ENCODE measurements at regions not wholly inside any gene's neighbourhood (a gene's known extent, or its start where the extent isn't known, plus 50 kb on each side); places are given as distances from the start of the nearest gene placed in this dataset.
A peak's percentile ranks its signal among the peaks of the same experiment; 100 is the strongest.

DNA sequence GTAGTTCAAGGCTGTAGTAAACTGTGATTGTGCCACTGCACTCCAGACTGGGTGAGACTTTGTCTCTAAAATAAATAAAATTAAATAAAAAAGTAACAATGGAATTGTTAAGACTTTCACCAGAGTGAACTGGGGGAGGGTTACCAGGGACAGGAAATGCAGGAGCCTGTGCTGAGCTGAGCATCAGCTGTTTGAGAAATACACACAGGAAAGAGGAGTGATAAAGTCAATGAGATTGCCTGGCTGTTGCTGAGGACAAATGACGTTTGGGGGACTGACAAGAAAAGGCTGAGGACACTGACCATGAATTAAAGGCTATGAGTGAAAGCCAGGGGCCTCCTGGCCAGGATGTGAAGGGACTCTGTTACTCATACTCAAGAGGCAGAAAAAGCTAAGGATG is 226.3 kb downstream of the SETD4 start:
- H3K4me1 Mint-ChIP-seq = peaks cover 3 to 4% of the 10 kb centered on the region in 2 donors

DNA sequence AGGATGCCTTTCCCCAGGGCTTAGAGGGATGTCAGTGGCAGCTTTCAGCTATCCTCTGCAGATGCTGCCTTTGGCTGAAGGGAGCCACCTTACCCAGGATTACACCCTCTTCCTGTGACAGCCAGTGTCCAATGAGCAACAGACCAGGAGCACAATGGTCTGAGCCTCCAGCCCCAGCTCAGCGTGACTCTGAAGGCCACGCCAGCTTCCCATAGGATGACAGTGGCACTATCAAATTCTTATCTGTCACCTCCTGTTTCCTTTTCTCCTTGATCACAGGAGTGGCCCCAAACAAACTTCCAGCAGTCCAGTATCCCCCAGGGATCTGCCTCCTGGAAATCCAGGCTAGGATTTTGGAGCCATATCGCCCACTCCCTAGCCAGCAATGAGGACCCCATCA is 226.9 kb downstream of the SETD4 start:
- Mint-ChIP-seq H3K27ac (no peak overlapping the region), H3K4me1 (peaks cover 3 to 6% of the 10 kb centered on the region in 2 donors), H3K4me3 (no peak overlapping the region), H3K36me3 (no peaks in the 10 kb centered on the region), H3K27me3 (peaks cover 21 to 29% of the 10 kb centered on the region in 2 donors), H3K9me3 (no peaks in the 10 kb centered on the region)
- DNase-seq (no peak), ATAC-seq (replicated peaks) (no peak)

More for the DNA sequence above, 226.3 kb downstream of the SETD4 start:
- H3K36me3 Mint-ChIP-seq = no peaks in the 10 kb centered on the region
- H3K27me3 Mint-ChIP-seq = peaks cover 15 to 23% of the 10 kb centered on the region in 2 donors
- H3K4me3 Mint-ChIP-seq = no peak overlapping the region
- no peaks in the 10 kb centered on the region for H3K9me3 Mint-ChIP-seq
- DNase-seq = no peak
- H3K27ac Mint-ChIP-seq = no peak overlapping the region
- no peak for ATAC-seq (replicated peaks)

DNA sequence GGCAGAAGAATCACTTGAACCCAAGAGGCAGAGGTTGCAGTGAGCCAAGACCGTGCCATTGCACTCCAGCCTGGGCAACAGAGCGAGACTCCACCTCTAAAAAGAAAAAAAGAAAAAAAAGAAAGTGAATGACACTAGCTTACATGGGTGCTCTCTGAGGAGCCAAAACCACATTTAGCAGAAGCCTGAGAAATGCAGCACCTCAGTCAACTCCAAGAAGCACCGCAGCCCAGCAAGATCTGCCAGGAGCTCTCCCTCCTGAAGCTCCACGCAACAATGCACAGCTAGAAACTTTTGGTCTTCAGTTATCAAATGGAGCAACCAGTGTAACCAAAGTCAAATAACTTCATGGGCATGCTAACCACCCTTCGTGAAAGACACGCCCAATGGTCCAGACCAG is 229.1 kb downstream of the SETD4 start:
- DNase-seq (no peak), ATAC-seq (replicated peaks) (no peak)
- Mint-ChIP-seq H3K27me3 (peaks cover 23 to 37% of the 10 kb centered on the region in 2 donors), H3K4me3 (no peak overlapping the region), H3K36me3 (no peaks in the 10 kb centered on the region), H3K27ac (no peak overlapping the region), H3K9me3 (no peaks in the 10 kb centered on the region), H3K4me1 (peaks cover 3 to 6% of the 10 kb centered on the region in 2 donors)

DNA sequence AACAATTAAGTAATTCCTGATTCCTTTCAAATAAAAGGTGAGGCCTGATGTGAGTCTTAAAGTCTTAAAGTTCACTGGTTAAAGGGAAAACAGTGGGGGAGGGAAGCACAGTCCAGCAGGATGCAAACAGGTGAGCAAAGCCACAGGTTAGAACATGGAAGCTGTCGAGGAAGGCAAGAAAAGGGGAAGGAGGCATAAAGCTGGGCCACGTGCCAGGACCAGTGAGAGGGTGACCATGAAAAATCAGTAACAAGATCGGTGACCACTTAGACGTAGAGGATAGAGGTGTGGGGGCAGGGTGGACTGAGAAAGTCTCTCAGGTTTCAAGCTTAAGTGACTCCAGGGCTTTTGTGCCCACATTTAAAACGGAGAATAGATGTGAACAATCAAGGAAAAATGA is 231.3 kb downstream of the SETD4 start:
- peak; percentile 39 to 47 for ATAC-seq (replicated peaks)
- peaks cover 3 to 6% of the 10 kb centered on the region in 2 donors for H3K4me1 Mint-ChIP-seq
- H3K9me3 Mint-ChIP-seq = no peaks in the 10 kb centered on the region
- no peaks in the 10 kb centered on the region for H3K36me3 Mint-ChIP-seq
- peaks cover 23 to 40% of the 10 kb centered on the region in 2 donors for H3K27me3 Mint-ChIP-seq
- no peak overlapping the region for H3K27ac Mint-ChIP-seq
- DNase-seq = no peak
- H3K4me3 Mint-ChIP-seq = no peak overlapping the region

DNA sequence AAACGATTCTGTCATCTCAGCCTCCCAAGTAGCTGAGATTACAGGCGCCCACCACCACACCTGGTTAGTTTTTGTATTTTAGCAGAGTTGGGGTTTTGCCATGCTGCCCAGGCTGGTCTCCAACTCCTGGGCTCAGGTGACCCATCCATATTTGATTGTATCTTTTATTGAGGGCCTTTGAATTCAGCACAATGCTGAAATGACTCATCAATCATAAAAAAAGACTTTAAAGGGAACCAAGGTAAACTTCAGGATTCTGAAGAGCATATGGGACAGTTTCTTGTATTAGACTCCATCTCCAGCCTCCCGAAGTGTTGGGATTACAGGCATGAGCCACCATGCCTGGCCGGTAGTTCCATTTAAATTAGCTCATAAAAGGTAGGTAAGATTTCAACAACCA is 232.2 kb downstream of the SETD4 start:
- Mint-ChIP-seq H3K4me1 (peaks cover 3 to 6% of the 10 kb centered on the region in 2 donors), H3K9me3 (peaks cover 0 to 2% of the 10 kb centered on the region in 2 donors), H3K27me3 (peaks cover 33 to 49% of the 10 kb centered on the region in 2 donors), H3K27ac (no peak overlapping the region), H3K36me3 (no peaks in the 10 kb centered on the region), H3K4me3 (no peak overlapping the region)
- DNase-seq (no peak), ATAC-seq (replicated peaks) (no peak)

DNA sequence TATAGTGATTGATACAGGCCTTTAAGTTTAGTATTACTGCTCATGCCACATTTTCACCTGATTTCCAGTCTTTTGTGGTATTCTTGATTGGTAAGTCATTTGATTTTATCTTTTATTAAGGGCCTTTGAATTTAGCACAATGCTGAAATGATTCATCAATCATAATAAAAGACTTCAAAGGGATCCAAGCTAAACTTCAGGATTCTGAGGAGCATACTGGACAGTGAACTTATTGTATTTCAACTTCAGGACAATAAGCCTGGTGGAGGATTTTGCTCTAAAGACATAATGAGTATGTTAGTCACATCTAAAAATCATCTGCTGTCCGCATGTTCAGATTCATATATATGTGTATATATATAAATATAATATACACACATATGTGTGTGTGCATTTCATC is 233.3 kb downstream of the SETD4 start:
- DNase-seq (no peak), ATAC-seq (replicated peaks) (no peak)
- no peak overlapping the region for H3K27ac Mint-ChIP-seq
- H3K4me1 Mint-ChIP-seq = peaks cover 3 to 6% of the 10 kb centered on the region in 2 donors
- H3K27me3 Mint-ChIP-seq = peaks cover 33 to 49% of the 10 kb centered on the region in 2 donors
- H3K36me3 Mint-ChIP-seq = no peaks in the 10 kb centered on the region
- peaks cover 0 to 2% of the 10 kb centered on the region in 2 donors for H3K9me3 Mint-ChIP-seq
- no peak overlapping the region for H3K4me3 Mint-ChIP-seq

DNA sequence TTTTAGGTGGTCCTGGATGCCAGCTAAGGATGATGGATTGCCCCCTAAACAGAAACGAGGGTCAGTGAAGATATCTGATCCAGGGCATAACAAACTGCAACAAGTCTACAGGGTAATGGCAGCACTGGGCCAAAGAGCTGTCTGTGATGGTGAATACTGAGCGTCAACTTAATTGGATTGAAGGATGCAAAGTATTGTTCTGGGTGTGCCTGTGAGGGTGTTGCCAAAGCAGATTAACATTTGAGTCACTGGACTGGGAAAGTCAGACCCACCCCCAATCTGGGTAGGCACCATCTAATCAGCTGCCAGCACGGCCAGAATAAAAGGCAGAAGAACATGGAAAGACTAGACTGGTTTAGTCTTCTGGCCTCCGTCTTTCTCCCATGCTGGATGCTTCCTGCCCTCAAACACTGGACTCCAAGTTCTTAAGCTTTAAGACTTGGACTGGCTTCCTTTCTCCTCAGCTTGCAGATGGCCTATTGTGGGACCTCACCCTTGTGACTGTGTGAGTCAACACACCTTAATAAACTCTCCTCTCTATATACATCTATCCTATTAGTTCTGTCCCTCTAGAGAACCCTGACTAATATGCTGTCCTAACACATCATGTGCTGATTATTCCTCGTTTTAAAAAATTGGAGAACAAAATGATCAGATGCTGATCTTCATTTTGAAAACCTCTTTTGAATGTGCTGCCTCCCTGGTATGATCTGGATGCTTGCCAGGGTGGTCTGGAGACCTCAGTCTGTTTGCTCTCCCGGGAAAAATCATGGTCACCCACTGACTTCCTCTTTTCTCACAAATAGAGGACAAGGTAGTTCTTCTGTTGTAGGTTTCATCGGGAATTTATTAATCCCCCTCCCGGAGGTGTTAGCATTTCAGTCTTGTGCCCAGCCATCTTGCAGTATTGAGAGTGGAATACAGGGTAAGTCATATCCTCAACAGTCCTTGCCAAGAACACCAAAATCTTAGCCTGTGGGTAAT is 234.7 kb downstream of the SETD4 start:
- Mint-ChIP-seq H3K27me3 (peaks cover 31 to 41% of the 10 kb centered on the region in 2 donors), H3K9me3 (peaks cover 0 to 2% of the 10 kb centered on the region in 2 donors)

DNA sequence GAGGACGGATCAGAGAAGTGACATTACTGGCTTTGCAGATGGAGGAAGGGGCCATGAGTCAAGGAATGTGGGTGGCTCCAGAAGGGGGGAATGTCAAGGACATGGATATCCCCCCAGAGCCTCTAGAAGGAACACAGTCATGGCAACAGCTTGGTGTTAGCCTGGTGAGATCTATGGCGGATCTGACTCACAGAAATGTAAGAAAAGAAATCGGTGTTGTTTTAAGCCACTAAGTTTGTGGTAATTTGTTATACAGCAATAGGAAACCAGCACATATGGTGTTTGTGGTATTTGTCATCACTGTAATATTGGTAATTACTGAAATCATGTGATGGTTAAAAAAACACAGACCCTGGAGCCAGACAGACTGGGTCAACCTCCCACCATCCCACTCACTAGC is 236.2 kb downstream of the SETD4 start:
- ATAC-seq (replicated peaks) (no peak), DNase-seq (no peak)
- Mint-ChIP-seq H3K9me3 (peaks cover 0 to 2% of the 10 kb centered on the region in 2 donors), H3K4me3 (no peak overlapping the region), H3K27ac (no peak overlapping the region), H3K36me3 (no peaks in the 10 kb centered on the region), H3K27me3 (peaks cover 24 to 36% of the 10 kb centered on the region in 2 donors), H3K4me1 (peaks cover 1 to 3% of the 10 kb centered on the region in 2 donors)

More for the DNA sequence above, 234.7 kb downstream of the SETD4 start:
- no peak overlapping the region for H3K4me3 Mint-ChIP-seq
- H3K36me3 Mint-ChIP-seq = no peaks in the 10 kb centered on the region
- no peak for ATAC-seq (replicated peaks)
- H3K4me1 Mint-ChIP-seq = peaks cover 3 to 6% of the 10 kb centered on the region in 2 donors
- no peak for DNase-seq
- H3K27ac Mint-ChIP-seq = no peak overlapping the region

DNA sequence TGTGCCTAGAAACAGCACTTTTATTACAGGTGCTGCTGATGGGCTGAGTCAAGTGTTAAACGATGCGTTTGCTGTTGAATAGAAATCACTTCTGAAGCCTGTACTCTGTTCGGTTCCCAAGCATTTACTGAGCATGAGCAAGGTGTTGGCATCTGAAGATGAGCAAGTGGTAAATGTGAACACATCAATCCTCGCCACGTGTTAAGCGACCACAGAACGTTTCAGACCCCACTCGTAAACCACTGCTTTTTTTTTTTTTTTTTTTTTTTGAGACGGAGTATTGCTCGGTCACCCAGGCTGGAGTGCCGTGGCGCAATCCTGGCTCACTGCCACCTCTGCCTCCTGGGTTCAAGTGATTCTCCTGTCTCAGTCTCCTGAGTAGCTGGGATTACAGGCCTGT is 241.2 kb downstream of the SETD4 start:
- no peaks in the 10 kb centered on the region for H3K4me1 Mint-ChIP-seq
- ATAC-seq (replicated peaks) = no peak

DNA sequence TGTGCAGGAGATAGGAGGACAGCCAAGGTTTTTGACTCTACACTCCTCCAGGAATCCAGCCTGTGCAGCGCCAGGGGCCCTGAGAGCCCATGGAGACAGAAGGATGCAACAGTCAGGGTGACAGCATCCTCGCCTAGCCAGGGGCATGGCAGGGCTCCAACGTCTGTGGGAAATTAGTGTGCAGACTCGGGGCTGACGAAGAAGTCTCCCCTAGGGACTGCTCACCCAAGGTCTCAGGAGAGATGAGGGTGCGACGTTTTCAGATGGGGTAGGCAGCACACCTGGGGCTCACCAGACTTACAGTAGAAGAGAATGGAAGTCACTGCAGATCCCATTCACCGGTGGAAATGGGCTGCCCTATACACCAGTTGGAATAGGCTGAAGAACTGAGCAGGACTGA is 241.7 kb downstream of the SETD4 start:
- Mint-ChIP-seq H3K27me3 (peaks cover 5 to 17% of the 10 kb centered on the region in 2 donors), H3K4me1 (no peaks in the 10 kb centered on the region), H3K9me3 (no peaks in the 10 kb centered on the region), H3K4me3 (no peak overlapping the region), H3K27ac (no peak overlapping the region), H3K36me3 (no peaks in the 10 kb centered on the region)
- ATAC-seq (replicated peaks) (no peak), DNase-seq (no peak)

More for the DNA sequence above, 241.2 kb downstream of the SETD4 start:
- Mint-ChIP-seq H3K36me3 (no peaks in the 10 kb centered on the region), H3K4me3 (no peak overlapping the region), H3K27me3 (peaks cover 11 to 23% of the 10 kb centered on the region in 2 donors), H3K27ac (no peak overlapping the region), H3K9me3 (peaks cover 0 to 2% of the 10 kb centered on the region in 2 donors)
- no peak for DNase-seq

DNA sequence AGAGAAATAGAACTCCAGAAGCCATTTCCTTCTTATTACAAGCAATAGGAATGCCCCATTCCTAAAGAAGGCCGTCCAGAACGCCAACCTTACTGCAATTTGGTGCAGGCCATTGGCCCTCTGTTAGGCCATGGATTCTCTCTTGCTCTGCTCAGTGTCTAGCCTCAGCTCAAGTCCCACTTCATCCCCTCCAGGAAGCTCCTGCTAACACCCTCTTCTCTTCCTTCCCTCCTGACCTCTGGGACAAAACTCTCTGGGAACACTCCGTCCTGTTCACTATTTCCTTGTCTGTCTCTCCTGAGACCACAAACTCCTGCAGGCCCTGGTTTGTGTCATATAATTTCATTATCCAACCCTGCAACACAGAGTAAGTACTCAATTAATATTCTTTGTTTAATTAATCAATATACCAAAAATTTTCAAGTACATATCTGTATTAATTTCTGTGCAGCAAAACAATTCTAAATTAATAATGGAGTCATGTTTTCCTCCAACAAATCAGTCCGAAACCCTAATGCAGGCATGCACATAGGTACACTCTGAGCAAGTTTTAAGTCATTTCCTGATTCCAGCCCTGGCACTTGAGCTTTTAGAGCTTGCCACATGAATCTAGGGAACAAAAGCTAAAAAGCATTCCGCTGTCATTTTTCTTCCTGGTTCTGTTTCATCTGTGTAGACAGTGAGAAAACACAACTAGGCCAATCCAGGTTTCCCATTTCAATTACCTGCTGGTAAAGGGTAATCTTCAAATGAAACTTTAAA is 245.3 kb downstream of the SETD4 start:
- peaks cover 0 to 5% of the 10 kb centered on the region in 2 donors for H3K4me1 Mint-ChIP-seq
- no peak for DNase-seq
- H3K4me3 Mint-ChIP-seq = no peak overlapping the region
- ATAC-seq (replicated peaks) = no peak
- no peaks in the 10 kb centered on the region for H3K36me3 Mint-ChIP-seq
- H3K27me3 Mint-ChIP-seq = peaks cover 0 to 11% of the 10 kb centered on the region in 2 donors
- no peak overlapping the region for H3K27ac Mint-ChIP-seq
- H3K9me3 Mint-ChIP-seq = no peaks in the 10 kb centered on the region

DNA sequence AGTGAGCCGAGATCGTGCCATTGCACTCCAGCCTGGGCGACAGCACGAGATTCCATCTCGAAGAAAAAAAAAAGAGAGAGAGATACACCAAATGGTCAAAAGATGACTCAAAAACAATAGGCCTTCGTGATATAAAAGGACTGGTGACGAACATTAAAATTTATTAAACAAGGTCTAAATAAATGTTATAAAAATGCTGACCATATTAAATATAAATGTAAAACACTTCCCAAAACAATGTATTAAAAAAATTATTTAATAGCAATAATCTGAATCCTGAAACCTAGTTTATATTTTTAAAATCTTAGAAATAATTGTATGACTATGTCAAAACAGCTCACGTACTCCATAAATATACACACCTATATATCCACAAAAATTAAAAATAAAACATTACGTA is 247.6 kb downstream of the SETD4 start:
- ATAC-seq (replicated peaks) (no peak), DNase-seq (no peak)
- Mint-ChIP-seq H3K27me3 (peaks cover 8 to 12% of the 10 kb centered on the region in 2 donors), H3K36me3 (no peaks in the 10 kb centered on the region), H3K4me1 (peaks cover 1 to 5% of the 10 kb centered on the region in 2 donors), H3K4me3 (no peak overlapping the region), H3K27ac (no peak overlapping the region), H3K9me3 (no peaks in the 10 kb centered on the region)

DNA sequence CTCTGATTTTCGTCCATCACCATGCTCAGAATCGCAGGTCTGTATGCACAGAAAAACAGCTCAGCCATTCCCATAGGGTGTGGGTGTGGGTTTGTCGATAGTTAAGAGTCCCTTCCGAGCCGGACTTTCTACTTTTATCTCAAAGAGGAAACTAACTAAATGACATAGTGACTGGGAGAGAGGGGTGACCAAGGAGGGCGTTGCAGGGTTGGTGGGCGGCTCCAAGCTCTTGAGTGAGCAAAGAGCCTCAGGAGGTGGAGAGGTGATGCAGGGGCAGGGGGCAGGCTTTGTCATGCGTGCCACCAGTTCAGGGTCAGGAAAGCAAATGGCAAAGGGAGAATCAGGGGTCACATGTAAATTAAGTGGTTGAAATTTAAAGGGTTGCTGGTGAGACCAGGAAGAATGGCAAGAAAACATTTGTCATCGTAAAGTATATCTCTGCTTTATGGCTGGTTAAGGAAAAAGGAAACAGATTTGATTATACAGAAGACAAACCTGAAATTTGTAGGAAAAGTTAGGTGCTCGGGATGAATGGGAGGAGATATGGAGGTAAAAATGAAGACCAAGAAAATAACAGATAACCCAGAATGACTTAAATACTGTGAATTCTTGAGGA is 249.0 kb downstream of the SETD4 start:
- DNase-seq = no peak
- Mint-ChIP-seq H3K4me3 (no peak overlapping the region), H3K27me3 (peaks cover 8% of the 10 kb centered on the region in 2 donors), H3K36me3 (no peaks in the 10 kb centered on the region), H3K9me3 (no peaks in the 10 kb centered on the region), H3K27ac (no peak overlapping the region), H3K4me1 (peaks cover 1 to 5% of the 10 kb centered on the region in 2 donors)
- ATAC-seq (replicated peaks) = no peak

DNA sequence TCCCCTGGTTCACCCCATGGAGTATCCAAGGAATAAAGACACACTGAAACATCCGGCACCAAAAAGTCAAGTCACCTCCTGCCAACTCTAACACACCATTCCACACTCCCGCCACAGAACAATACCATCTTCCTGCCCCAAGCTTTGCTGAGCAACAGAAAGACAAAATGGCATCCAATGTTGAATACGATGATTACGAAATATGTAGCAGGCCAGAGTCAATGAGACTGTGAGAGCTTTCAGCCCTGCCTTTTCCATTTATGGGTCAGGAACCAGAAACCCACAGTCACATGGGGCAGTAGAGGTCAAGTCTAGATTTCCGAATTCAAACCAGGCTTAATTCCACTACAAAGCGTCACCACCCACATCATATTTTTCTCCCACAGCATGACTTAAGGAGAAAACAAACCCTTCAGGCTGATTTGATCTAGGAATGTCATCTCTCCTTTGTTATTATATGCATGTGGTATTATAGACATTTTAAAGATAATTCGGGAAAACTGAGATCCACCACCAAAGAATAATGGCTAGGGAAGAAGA is 249.8 kb downstream of the SETD4 start:
- ATAC-seq (replicated peaks) (no peak), DNase-seq (no peak)
- peaks cover 6 to 8% of the 10 kb centered on the region in 2 donors for H3K27me3 Mint-ChIP-seq
- H3K27ac Mint-ChIP-seq = no peak overlapping the region
- no peak overlapping the region for H3K4me3 Mint-ChIP-seq
- no peaks in the 10 kb centered on the region for H3K9me3 Mint-ChIP-seq
- H3K36me3 Mint-ChIP-seq = no peaks in the 10 kb centered on the region
- H3K4me1 Mint-ChIP-seq = peaks cover 1 to 5% of the 10 kb centered on the region in 2 donors

Measured in stimulated activated naive B cell treated with anti-CD40 and anti-IgM and Interleukin-4, amounts not matched to agents 10 μg/mL and 1 μg/mL and 100 μg/mL, for 72 hours (primary cell).